Small intestine (tissue), 7 donors: ENCODE measurements at regions not wholly inside any gene's neighbourhood (a gene's known extent, or its start where the extent isn't known, plus 50 kb on each side); places are given as distances from the start of the nearest gene placed in this dataset.

ENCODE experiments used
- DNase-seq, 2 donors: peaks; one replicate each; pipeline versions ENCODE4 v3.0.0 to v3.0.0-alpha.2; 2013
- FAIRE-seq: peaks from 2 replicates; lab custom pipeline; 2012; peaks lifted over from hg19 to GRCh38; lab: Jason Lieb, UNC
- H3K27ac ChIP-seq, 3 donors: one replicate each; pipeline ENCODE4 v1.5.1; 2013; ENCODE audit warnings: low read length in 2 of 3, mild to moderate bottlenecking in 2 of 3, control low read depth in 1 of 3, inconsistent platforms in 1 of 3, low read depth in 1 of 3, moderate library complexity in 1 of 3
- H3K27me3 ChIP-seq, 3 donors: one replicate each; pipeline ENCODE4 v1.6.1; 2013; ENCODE audit warnings: low read length in 3 of 3, inconsistent platforms in 1 of 3; ENCODE audit not compliant: control insufficient read depth in 3 of 3, insufficient read depth in 3 of 3
- H3K36me3 ChIP-seq, 3 donors: one replicate each; pipeline ENCODE4 v1.6.1; 2013; ENCODE audit warnings: low read length in 3 of 3, inconsistent platforms in 1 of 3, low read depth in 1 of 3, mild to moderate bottlenecking in 1 of 3, moderate library complexity in 1 of 3; ENCODE audit not compliant: control insufficient read depth in 3 of 3, insufficient read depth in 2 of 3
- H3K4me1 ChIP-seq, 3 donors: one replicate each; pipeline ENCODE4 v1.6.1; 2013; ENCODE audit warnings: low read length in 2 of 3, inconsistent platforms in 1 of 3, low read depth in 1 of 3, mild to moderate bottlenecking in 1 of 3, moderate library complexity in 1 of 3; ENCODE audit not compliant: control insufficient read depth in 3 of 3, insufficient read depth in 2 of 3
- H3K4me3 ChIP-seq, 3 donors: one replicate each; pipeline ENCODE4 v1.5.1; 2013; ENCODE audit warnings: low read length in 3 of 3, control low read depth in 1 of 3, inconsistent platforms in 1 of 3, low read depth in 1 of 3, mild to moderate bottlenecking in 1 of 3, moderate library complexity in 1 of 3
- H3K9me3 ChIP-seq, 2 donors: one replicate each; pipeline ENCODE4 v1.6.1; 2013; ENCODE audit warnings: low read depth in 1 of 2, low read length in 1 of 2; ENCODE audit not compliant: control insufficient read depth in 2 of 2, insufficient read depth in 1 of 2
- WGBS, 3 donors: extraction: QIAGEN DNeasy Blood & Tissue Kit; methylation state at CpG; one replicate each; pipeline ENCODE4 v1.1.7; 2013; 5-methylcytosine and 5-hydroxymethylcytosine counted together
- donor health status: healthy with polysubstance abuse.
- donor health status: control.
- donor health status: control.
- donor health status: Bipolar disorder and iron deficiency.
- donor health status: healthy.

DNA sequence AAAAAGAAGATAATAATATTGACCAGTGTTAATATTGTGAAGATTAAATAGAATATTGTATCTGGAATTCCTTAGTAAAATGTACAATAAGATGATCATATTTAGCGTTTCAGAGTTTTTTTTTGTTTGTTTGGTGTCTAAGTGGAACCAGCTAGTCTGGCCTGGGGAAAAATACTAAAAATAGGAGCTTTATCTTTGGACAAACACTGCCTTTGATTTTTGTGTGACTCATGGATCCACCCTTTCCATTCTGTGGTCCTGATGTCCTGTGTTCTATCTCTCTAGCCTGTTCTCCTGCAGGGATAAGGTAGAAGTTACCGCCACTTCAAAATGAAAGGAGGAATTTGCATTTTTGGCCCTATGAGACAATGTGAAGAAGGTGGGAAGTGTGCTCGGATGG lies 79.7 kb upstream of the CRBN start:
- H3K4me1 ChIP-seq = no peaks in the 10 kb centered on the region
- no peaks in the 10 kb centered on the region for H3K36me3 ChIP-seq
- no peak overlapping the region for H3K4me3 ChIP-seq
- 68 to 83% (median 70%) methylated on average over 3 of the region's 3 CpGs for WGBS, 3 donors
- DNase-seq (no peak), FAIRE-seq (no peak)
- peaks cover 0 to 2% of the 10 kb centered on the region in 2 donors for H3K9me3 ChIP-seq
- no peaks in the 10 kb centered on the region for H3K27me3 ChIP-seq
- no peak overlapping the region for H3K27ac ChIP-seq

- DNase-seq (no peak), FAIRE-seq (no peak)
- Histone ChIP-seq H3K9me3 (peaks cover 0 to 2% of the 10 kb centered on the region in 2 donors), H3K4me1 (no peaks in the 10 kb centered on the region), H3K4me3 (no peak overlapping the region), H3K27ac (no peak overlapping the region), H3K27me3 (no peaks in the 10 kb centered on the region), H3K36me3 (no peaks in the 10 kb centered on the region)
- WGBS, 3 donors = 88 to 94% (median 90%) methylated on average over 3 of the region's 3 CpGs
Observed at GRCh38 chr3:3258281-3258680, 78.8 kb upstream of the CRBN start.

DNA sequence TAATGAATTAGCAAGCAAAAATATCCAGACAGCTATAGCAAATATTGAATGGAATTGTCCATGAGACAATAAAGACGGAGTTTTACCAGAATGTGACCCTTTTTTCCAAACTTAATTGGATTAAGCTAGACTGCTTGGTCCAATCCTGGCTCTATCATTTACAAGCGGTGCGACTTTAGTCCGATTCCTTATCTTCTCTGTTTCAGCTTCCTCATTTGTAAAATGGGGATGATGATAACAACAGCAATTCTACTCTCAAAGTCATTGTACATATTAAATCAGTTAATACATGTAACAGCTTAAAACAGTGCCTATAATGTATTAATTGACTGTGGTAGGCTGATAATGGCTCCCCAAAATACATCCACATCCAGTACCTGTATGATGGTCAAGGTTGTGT lies 62.1 kb upstream of the CRBN start:
- Histone ChIP-seq H3K36me3 (no peaks in the 10 kb centered on the region), H3K4me1 (no peaks in the 10 kb centered on the region), H3K4me3 (no peak overlapping the region), H3K27ac (no peak overlapping the region), H3K9me3 (no peaks in the 10 kb centered on the region), H3K27me3 (no peaks in the 10 kb centered on the region)
- DNase-seq = no peak
- 70 to 79% (median 77%) methylated on average over 4 of the region's 4 CpGs for WGBS, 3 donors
- FAIRE-seq = no peak

DNA sequence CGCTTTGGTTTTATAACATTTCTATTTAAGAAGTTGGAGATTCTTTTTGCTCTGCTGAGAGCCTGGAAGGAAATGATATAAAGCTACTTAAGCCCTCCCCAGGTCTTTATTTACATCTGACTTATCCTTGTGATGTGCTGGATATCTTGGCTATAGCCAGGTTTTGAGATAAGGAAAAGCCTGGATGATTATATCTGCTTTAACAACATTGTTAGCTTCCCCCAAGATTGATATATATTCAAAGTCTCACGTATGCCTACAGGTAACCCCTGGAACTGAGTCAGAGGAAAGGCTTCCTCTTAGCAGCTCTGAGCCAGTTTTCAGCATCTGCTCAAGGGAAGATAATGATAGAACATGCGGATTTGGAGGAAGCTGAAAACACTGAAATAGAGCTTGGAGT lies 61.5 kb upstream of the CRBN start:
- H3K9me3 ChIP-seq = no peaks in the 10 kb centered on the region
- no peaks in the 10 kb centered on the region for H3K36me3 ChIP-seq
- FAIRE-seq = no peak
- no peak overlapping the region for H3K4me3 ChIP-seq
- DNase-seq = no peak
- 33 to 46% (median 44%) methylated on average over 3 of the region's 3 CpGs for WGBS, 3 donors
- no peak overlapping the region for H3K27ac ChIP-seq
- H3K27me3 ChIP-seq = no peaks in the 10 kb centered on the region
- no peaks in the 10 kb centered on the region for H3K4me1 ChIP-seq

DNA sequence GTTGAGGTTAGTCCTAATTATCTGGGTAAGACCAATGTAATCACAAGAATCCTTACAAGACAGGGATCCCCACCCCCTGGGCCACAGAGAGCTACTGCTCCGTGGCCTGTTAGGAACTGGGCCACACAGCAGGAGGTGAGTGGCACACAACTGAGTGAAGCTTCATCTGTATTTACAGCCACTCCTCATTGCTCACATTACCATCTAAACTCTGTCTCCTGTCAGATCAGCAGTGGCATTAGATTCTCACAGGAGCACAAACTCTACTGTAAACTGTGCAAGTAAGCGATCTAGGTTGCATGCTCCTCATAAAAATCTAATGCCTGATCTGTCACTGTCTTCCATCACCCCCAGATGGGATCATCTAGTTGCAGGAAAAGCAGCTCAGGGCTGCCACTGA lies 58.5 kb upstream of the CRBN start:
- Histone ChIP-seq H3K36me3 (no peaks in the 10 kb centered on the region), H3K27me3 (no peaks in the 10 kb centered on the region), H3K4me1 (no peaks in the 10 kb centered on the region), H3K9me3 (no peaks in the 10 kb centered on the region), H3K4me3 (no peak overlapping the region), H3K27ac (no peak overlapping the region)
- DNase-seq (no peak), FAIRE-seq (no peak)
- 75 to 88% (median 83%) methylated on average over 2 of the region's 2 CpGs for WGBS, 3 donors

- H3K27me3 ChIP-seq = no peaks in the 10 kb centered on the region
- H3K9me3 ChIP-seq = peaks cover 0 to 12% of the 10 kb centered on the region in 2 donors
- DNase-seq = no peak
- no peaks in the 10 kb centered on the region for H3K4me1 ChIP-seq
- no peak for FAIRE-seq
- no peak overlapping the region for H3K4me3 ChIP-seq
- H3K27ac ChIP-seq = no peak overlapping the region
- H3K36me3 ChIP-seq = no peaks in the 10 kb centered on the region
Observed at GRCh38 chr3:3232251-3232650, 52.8 kb upstream of the CRBN start.
